Central memory CD4-positive, alpha-beta T cell (primary cell): ENCODE measurements at regions not wholly inside any gene's neighbourhood (a gene's known extent, or its start where the extent isn't known, plus 50 kb on each side); places are given as distances from the start of the nearest gene placed in this dataset.
A peak's percentile ranks its signal among the peaks of the same experiment; 100 is the strongest.

Experiments
- DNase-seq: peaks from one replicate; pipeline ENCODE4 v3.0.0; 2022

GRCh38 chr4:3343358-3343757 lies 50.5 kb downstream of the RGS12 start:
- no peak for DNase-seq

- no peak for DNase-seq
These were observed 51.3 kb downstream of the RGS12 start for GRCh38 chr4:3344104-3344503.

- DNase-seq = no peak
These were observed 51.8 kb downstream of the RGS12 start for GRCh38 chr4:3344596-3344995.

- DNase-seq = no peak
These were observed 52.6 kb downstream of the RGS12 start for GRCh38 chr4:3345384-3345783.

GRCh38 chr4:3346146-3346545 lies 53.3 kb downstream of the RGS12 start:
- peak; percentile 43 for DNase-seq

GRCh38 chr4:3347871-3348270 lies 55.0 kb downstream of the RGS12 start:
- DNase-seq = no peak

- no peak for DNase-seq
These were observed 55.8 kb downstream of the RGS12 start for GRCh38 chr4:3348621-3349020.

GRCh38 chr4:3349116-3349515 lies 56.3 kb downstream of the RGS12 start:
- DNase-seq = no peak

- DNase-seq = no peak
These were observed 59.2 kb downstream of the RGS12 start for GRCh38 chr4:3351997-3352396.

- no peak for DNase-seq
These were observed 59.7 kb downstream of the RGS12 start for GRCh38 chr4:3352505-3352904.

- no peak for DNase-seq
These were observed 60.2 kb downstream of the RGS12 start for GRCh38 chr4:3352941-3353594.

- DNase-seq = no peak
These were observed 61.1 kb downstream of the RGS12 start for GRCh38 chr4:3353752-3354454.

- no peak for DNase-seq
These were observed 61.6 kb downstream of the RGS12 start for GRCh38 chr4:3354455-3354811.

GRCh38 chr4:3355266-3355748 lies 62.5 kb downstream of the RGS12 start:
- DNase-seq = no peak

- no peak for DNase-seq
These were observed 65.8 kb downstream of the RGS12 start for GRCh38 chr4:3358656-3359055.

GRCh38 chr4:3360777-3361176 lies 68.0 kb downstream of the RGS12 start:
- no peak for DNase-seq

- DNase-seq = no peak
These were observed 68.6 kb downstream of the RGS12 start for GRCh38 chr4:3361406-3361805.

GRCh38 chr4:3361896-3362295 lies 69.1 kb downstream of the RGS12 start:
- no peak for DNase-seq

GRCh38 chr4:3362431-3363287 lies 69.8 kb downstream of the RGS12 start:
- DNase-seq = no peak

- DNase-seq = no peak
These were observed 70.8 kb downstream of the RGS12 start for GRCh38 chr4:3363411-3364141.

- DNase-seq = no peak
These were observed 71.4 kb downstream of the RGS12 start for GRCh38 chr4:3364199-3364598.

- no peak for DNase-seq
These were observed 72.0 kb downstream of the RGS12 start for GRCh38 chr4:3364634-3365314.
